Stomach (tissue), 4 donors: ENCODE measurements at regions not wholly inside any gene's neighbourhood (a gene's known extent, or its start where the extent isn't known, plus 50 kb on each side); places are given as distances from the start of the nearest gene placed in this dataset.

Experiments used
- CTCF ChIP-seq, 7 experiments: fragments of 450-650 bp in 4 of 7; fragments of 200-600 bp in 3 of 7; sonication (generic) in 3 of 7; IDR thresholded peaks; one replicate each; pipeline ENCODE4 v1.5.1; 2016 to 2019; ENCODE audit warnings: antibody characterized with exemption in 7 of 7, control low read depth in 2 of 7, mild to moderate bottlenecking in 1 of 7
- POLR2A ChIP-seq, 4 donors: fragments of 450-650 bp; IDR thresholded peaks; one replicate each; pipeline ENCODE4 v1.6.1; 2016; ENCODE audit warnings: antibody characterized with exemption in 4 of 4, control low read depth in 2 of 4, mild to moderate bottlenecking in 1 of 4, moderate library complexity in 1 of 4

GRCh38 chr5:74148321-74148720, 492.2 kb downstream of the ENC1 start:
- no peak for TF ChIP-seq CTCF (IDR thresholded peaks at IDR 0.05)
- TF ChIP-seq POLR2A (IDR thresholded peaks at IDR 0.05) = no peak
